Transverse colon (tissue), 4 donors: ENCODE measurements at regions not wholly inside any gene's neighbourhood (a gene's known extent, or its start where the extent isn't known, plus 50 kb on each side); places are given as distances from the start of the nearest gene placed in this dataset.
"Not testable (repeated sequence)": the region's sequence is repeated elsewhere in the genome, so short reads cannot be mapped to it uniquely, and the experiment has no call there.

Experiments used
- DNase-seq: peaks from one replicate; pipeline ENCODE4 v3.0.0-alpha.2; 2019
- H3K27ac ChIP-seq, 4 donors: fragments of 200-600 bp; sonication (generic); 2 replicates each; pipeline ENCODE4 v1.5.1; 2016 to 2018; ENCODE audit warnings: inconsistent platforms in 4 of 4
- H3K27me3 ChIP-seq: fragments of 200-600 bp; sonication (generic); 2 replicates; pipeline ENCODE4 v1.5.1; 2017; ENCODE audit warnings: inconsistent platforms
- H3K36me3 ChIP-seq, 4 donors: fragments of 200-600 bp; sonication (generic); 2 replicates each; pipeline ENCODE4 v1.5.1; 2017 to 2019; ENCODE audit warnings: inconsistent platforms in 4 of 4
- H3K4me1 ChIP-seq, 4 donors: fragments of 200-600 bp; sonication (generic); 2 replicates each; pipeline ENCODE4 v1.5.1; 2017 to 2020; ENCODE audit warnings: inconsistent platforms in 4 of 4
- H3K4me3 ChIP-seq, 4 donors: fragments of 200-600 bp; sonication (generic); 1 replicate in 1 of 4; 2 replicates in 3 of 4; pipeline versions ENCODE4 v1.5.1 to v1.6.1; 2017 to 2019; ENCODE audit warnings: inconsistent platforms in 4 of 4
- H3K9me3 ChIP-seq, 2 donors: fragments of 200-600 bp; sonication (generic); 2 replicates each; pipeline ENCODE4 v1.5.1; 2017 to 2019; ENCODE audit warnings: inconsistent platforms in 2 of 2
- EP300 ChIP-seq: sonication (generic); formaldehyde crosslinking; IDR thresholded peaks from one replicate; pipeline ENCODE4 v1.6.1; 2017; ENCODE audit warnings: antibody characterized with exemption, low read depth
- POLR2A ChIP-seq: fragments of 450-650 bp; IDR thresholded peaks from one replicate; pipeline ENCODE4 v1.6.1; 2016; ENCODE audit warnings: antibody characterized with exemption, mild to moderate bottlenecking, moderate library complexity
- POLR2AphosphoS5 ChIP-seq, 3 donors: sonication (generic); formaldehyde crosslinking; IDR thresholded peaks; one replicate each; pipeline ENCODE4 v1.6.1; 2016; ENCODE audit warnings: antibody characterized with exemption in 3 of 3
- WGBS, 2 donors: methylation state at CpG; one replicate each; pipeline ENCODE4 v1.1.5; 2018; ENCODE audit warnings: low coverage in 1 of 2; 5-methylcytosine and 5-hydroxymethylcytosine counted together
- in situ Hi-C, 4 donors: fragments of 200-750 bp; cut with MboI; loops; one replicate each; pipeline versions ENCODE4 v1.15.0 to v1.15.1; 2017; ENCODE audit warnings: low sequenced_read_pairs in 3 of 4, low pct_ligation_motif_present in 1 of 4, low pct_unique_long_range_greater_than_20kb in 1 of 4
- intact Hi-C: fragments of 100-400 bp; cut with DNase I; formaldehyde crosslinking; loops from one replicate; pipeline ENCODE4 v1.15.1; 2023; ENCODE audit warnings: low total_unique reads
- TF ChIP-seq, protein P1 (sequence below), 5 experiments: fragments of 200-600 bp in 3 of 5; fragments of 450-650 bp in 2 of 5; sonication (generic) in 3 of 5; IDR thresholded peaks; 1 replicate in 2 of 5; 2 replicates in 3 of 5; pipeline ENCODE4 v1.5.1; 2016 to 2017; ENCODE audit warnings: antibody characterized with exemption in 5 of 5, inconsistent platforms in 3 of 5, mild to moderate bottlenecking in 2 of 5, moderate library complexity in 1 of 5

DNA sequence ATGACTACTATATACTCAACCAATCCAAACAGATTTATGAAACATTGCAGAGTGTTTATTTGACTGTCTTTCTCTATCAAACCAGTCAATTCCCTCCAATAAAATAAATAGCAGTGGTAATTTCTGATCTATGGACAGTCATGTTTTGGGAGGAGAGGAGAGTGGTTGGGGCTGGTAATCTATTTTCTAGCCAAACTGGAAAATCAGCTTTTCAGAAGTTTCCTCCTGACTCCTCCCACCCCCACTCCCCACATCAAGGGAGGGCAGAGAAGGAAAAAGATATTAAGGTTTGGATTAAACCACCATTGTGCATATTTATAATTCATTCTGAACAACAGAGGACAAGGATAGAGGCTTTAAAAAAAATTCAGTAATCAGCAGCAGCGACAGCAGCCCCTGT, 69.4 kb upstream of the SOX13 start:
- Histone ChIP-seq H3K27me3 (no peaks in the 10 kb centered on the region), H3K9me3 (no peaks in the 10 kb centered on the region), H3K4me1 (peaks cover 0 to 4% (median 0%) of the 10 kb centered on the region in 4 donors), H3K36me3 (no peaks in the 10 kb centered on the region), H3K27ac (no peak overlapping the region), H3K4me3 (no peak overlapping the region)
- intact Hi-C loops, result no loop called here
- in situ Hi-C loops, result no loop called here
- 20 to 54% methylated on average over 1 of the region's 1 CpG for WGBS, 2 donors
- no peak for DNase-seq
- TF ChIP-seq EP300, result no peak
- TF ChIP-seq, protein P1, sequence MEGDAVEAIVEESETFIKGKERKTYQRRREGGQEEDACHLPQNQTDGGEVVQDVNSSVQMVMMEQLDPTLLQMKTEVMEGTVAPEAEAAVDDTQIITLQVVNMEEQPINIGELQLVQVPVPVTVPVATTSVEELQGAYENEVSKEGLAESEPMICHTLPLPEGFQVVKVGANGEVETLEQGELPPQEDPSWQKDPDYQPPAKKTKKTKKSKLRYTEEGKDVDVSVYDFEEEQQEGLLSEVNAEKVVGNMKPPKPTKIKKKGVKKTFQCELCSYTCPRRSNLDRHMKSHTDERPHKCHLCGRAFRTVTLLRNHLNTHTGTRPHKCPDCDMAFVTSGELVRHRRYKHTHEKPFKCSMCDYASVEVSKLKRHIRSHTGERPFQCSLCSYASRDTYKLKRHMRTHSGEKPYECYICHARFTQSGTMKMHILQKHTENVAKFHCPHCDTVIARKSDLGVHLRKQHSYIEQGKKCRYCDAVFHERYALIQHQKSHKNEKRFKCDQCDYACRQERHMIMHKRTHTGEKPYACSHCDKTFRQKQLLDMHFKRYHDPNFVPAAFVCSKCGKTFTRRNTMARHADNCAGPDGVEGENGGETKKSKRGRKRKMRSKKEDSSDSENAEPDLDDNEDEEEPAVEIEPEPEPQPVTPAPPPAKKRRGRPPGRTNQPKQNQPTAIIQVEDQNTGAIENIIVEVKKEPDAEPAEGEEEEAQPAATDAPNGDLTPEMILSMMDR (IDR thresholded peaks at IDR 0.05), result no peak
- TF ChIP-seq POLR2AphosphoS5 (IDR thresholded peaks at IDR 0.05), result no peak
- TF ChIP-seq POLR2A, result no peak

DNA sequence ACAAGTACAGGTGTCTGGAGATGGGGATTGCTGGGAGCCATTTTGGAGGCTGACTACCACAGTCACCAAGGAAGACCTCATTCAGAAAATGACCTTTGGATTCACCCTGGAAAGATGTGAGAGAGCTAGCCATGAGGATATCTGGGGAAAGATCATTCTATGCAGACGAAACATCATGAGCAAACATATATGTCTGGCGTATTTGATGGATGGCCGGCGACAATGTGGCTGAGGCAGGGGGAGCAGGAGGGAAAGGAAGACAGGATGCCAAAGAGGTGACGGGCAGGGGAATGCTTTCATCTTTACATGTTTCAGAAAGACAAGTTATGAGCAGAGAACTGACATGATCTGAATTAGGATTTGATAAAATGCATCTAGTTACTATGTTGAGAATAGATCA, 61.5 kb upstream of the SOX13 start:
- 89 to 93% methylated on average over 4 to 5 of the region's 5 CpGs for WGBS, 2 donors
- intact Hi-C loops, result no loop called here
- Histone ChIP-seq H3K4me1 (no peaks in the 10 kb centered on the region), H3K9me3 (no peaks in the 10 kb centered on the region), H3K27ac (no peak overlapping the region), H3K27me3 (no peaks in the 10 kb centered on the region), H3K4me3 (no peak overlapping the region), H3K36me3 (no peaks in the 10 kb centered on the region)
- TF ChIP-seq POLR2A, result no peak
- TF ChIP-seq, protein P1 (IDR thresholded peaks at IDR 0.05), result no peak
- no peak for TF ChIP-seq POLR2AphosphoS5 (IDR thresholded peaks at IDR 0.05)
- no peak for TF ChIP-seq EP300
- no peak for DNase-seq
- in situ Hi-C loops, result no loop called here

DNA sequence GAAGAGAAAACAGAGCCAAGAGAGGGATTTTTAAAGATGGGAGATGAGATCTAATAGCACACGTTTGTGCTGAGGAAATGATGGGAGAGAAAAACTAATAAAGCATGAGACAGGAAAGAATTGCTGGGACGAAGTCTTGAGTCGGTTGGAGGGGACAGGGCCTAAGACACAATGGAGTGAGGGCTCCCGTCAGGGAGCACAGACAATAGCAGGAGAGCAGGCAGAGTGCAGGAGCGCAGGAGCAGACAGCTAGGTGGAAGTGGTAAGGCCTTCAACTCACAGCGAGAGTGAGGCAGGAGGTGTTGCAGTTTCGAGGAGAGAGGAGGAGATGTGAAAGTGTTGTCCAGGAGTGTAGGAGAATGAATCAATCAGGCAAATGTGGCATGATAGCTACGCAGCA, 59.9 kb upstream of the SOX13 start:
- TF ChIP-seq, protein P1 (IDR thresholded peaks at IDR 0.05), result no peak
- TF ChIP-seq EP300 (no peak), POLR2A (no peak), POLR2AphosphoS5 (IDR thresholded peaks at IDR 0.05) (no peak)
- in situ Hi-C loops, result no loop called here
- 69% methylated on average over 7 to 8 of the region's 8 CpGs for WGBS, 2 donors

DNA sequence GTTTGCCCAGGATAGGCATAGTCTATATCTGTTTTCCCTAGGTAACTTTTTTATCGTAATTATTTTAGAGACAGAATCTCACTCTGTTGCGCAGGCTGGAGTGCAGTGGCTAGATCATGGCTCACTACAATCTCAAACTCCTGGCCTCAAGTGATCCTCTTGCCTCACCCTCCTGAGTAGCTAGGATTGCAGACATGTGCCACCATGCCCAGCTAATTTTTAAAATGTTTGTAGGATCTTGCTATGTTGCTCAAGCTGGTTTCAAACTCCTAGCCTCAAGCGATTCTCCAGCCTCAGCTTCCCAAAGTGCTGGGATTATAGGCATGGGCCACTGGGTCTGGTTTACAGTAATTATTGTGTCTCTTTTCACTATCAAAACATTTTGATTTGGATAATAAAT, 58.6 kb upstream of the SOX13 start:
- in situ Hi-C loops, result no loop called here

More for the DNA sequence above, 59.9 kb upstream of the SOX13 start:
- intact Hi-C loops, result no loop called here
- Histone ChIP-seq H3K27me3 (no peaks in the 10 kb centered on the region), H3K4me3 (no peak overlapping the region), H3K27ac (no peak overlapping the region), H3K9me3 (no peaks in the 10 kb centered on the region), H3K4me1 (no peaks in the 10 kb centered on the region), H3K36me3 (no peaks in the 10 kb centered on the region)
- no peak for DNase-seq

DNA sequence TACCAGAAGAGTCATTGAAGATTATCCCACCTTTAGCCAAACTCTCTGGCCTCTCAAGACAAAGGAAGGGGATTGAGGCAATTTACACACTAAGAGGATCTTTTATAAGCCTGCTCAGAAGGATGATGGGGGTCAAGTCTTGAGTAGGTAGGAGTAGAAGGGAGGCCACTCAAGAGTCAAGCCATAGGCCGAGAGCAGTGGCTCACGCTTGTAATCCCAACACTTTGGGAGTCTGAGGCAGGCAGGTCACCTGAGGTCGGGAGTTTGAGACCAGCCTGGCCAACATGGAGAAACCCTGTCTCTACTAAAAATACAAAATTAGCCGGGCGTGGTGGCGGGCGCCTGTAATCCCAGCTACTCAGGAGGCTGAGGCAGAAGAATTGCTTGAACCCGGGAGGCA, 58.0 kb upstream of the SOX13 start:
- 91% methylated on average over 8 of the region's 8 CpGs; no CpG with 5 or more reads in 1 of the 2 donors for WGBS, 2 donors
- intact Hi-C loops, DNase-seq, H3K4me1 ChIP-seq, H3K27me3 ChIP-seq, H3K36me3 ChIP-seq, H3K9me3 ChIP-seq, H3K4me3 ChIP-seq, in situ Hi-C loops, H3K27ac ChIP-seq: not testable (repeated sequence)

More for the DNA sequence above, 58.6 kb upstream of the SOX13 start:
- no peaks in the 10 kb centered on the region for H3K9me3 ChIP-seq
- 94 to 96% methylated on average over 3 of the region's 3 CpGs for WGBS, 2 donors
- no peaks in the 10 kb centered on the region for H3K27me3 ChIP-seq
- no peak for TF ChIP-seq EP300
- no peak for TF ChIP-seq POLR2AphosphoS5 (IDR thresholded peaks at IDR 0.05)
- no peak for TF ChIP-seq POLR2A
- TF ChIP-seq, protein P1 (IDR thresholded peaks at IDR 0.05), result no peak
- H3K36me3 ChIP-seq, result no peaks in the 10 kb centered on the region
- no peaks in the 10 kb centered on the region for H3K4me1 ChIP-seq
- H3K27ac ChIP-seq, result no peak overlapping the region
- intact Hi-C loops, result no loop called here
- H3K4me3 ChIP-seq, result no peak overlapping the region
- no peak for DNase-seq
